8988T (cell line): ENCODE measurements at regions not wholly inside any gene's neighbourhood (a gene's known extent, or its start where the extent isn't known, plus 50 kb on each side); places are given as distances from the start of the nearest gene placed in this dataset.
A peak's percentile ranks its signal among the peaks of the same experiment; 100 is the strongest.

Experiments
- DNase-seq: peaks from one replicate; pipeline ENCODE4 v3.0.0; 2011

GRCh38 chr7:156218544-156219306 is 406.5 kb upstream of the SHH start:
- no peak for DNase-seq

GRCh38 chr7:156217803-156218202 is 405.5 kb upstream of the SHH start:
- DNase-seq: no peak

- no peak for DNase-seq
Observed at GRCh38 chr7:156209087-156209486, 396.8 kb upstream of the SHH start.

- DNase-seq: no peak
Observed at GRCh38 chr7:156207306-156207705, 395.0 kb upstream of the SHH start.

GRCh38 chr7:156206174-156206573 is 393.9 kb upstream of the SHH start:
- no peak for DNase-seq

DNA sequence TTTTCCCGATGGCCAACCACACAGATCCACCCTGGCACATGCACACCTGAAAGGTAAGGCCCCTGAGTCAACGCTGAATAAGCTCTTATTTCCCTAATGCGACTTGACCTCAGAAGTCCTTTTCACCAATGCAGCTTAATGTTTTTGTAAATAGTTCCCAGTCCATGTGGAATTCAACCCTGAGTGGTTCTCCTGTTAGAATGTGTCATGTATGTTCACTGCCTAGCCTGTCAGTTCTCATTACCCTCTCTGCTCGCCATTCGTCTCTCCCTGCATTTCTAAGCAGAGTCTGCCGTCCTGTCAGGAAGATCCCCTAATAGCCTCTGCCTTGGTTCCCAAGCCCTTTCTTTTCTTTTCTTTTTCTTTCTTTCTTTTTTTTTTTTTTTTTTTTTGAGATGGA is 392.6 kb upstream of the SHH start:
- no peak for DNase-seq

DNA sequence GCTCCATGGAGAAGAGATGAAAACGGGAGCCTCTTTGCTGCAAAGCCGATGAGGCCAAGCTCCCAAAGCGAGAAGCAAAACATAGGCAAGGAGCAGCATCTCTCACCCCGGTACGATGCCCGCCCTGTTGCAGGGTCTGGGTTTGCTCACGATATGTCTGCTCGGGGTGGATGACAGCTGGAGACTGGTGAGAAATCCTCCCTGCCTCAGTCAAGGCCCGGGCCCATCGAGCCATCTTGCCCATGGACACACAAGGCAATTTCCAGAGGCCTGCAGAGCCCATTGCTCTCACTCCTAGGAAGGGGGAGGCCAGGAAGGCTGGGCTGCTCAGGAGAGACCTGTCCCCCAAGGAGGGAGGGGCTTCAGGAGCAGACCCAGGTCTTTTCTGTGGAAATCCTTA is 391.7 kb upstream of the SHH start:
- no peak for DNase-seq

DNA sequence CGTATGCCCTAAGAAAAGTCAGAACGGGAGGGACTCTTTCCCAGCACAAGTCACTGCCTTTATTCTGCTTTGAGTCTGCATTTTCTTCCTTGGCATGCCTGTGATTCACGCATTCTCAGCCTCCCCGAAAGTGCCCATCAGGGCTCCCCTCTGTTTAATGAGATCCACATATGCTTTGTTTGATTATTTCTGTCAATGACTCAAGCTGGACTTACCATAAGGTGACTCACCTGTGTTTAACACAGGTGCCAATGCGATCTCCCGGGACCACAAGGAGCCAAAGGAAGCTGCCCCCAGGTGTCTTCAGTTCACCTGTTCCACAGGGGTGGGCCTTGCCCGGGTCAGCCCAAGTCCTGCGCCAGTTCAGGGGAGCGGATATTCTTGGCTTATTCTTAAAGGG is 386.0 kb upstream of the SHH start:
- no peak for DNase-seq

- DNase-seq: no peak
Observed at GRCh38 chr7:156196649-156197048, 384.4 kb upstream of the SHH start.

- DNase-seq: no peak
Observed at GRCh38 chr7:156195276-156195675, 383.0 kb upstream of the SHH start.

DNA sequence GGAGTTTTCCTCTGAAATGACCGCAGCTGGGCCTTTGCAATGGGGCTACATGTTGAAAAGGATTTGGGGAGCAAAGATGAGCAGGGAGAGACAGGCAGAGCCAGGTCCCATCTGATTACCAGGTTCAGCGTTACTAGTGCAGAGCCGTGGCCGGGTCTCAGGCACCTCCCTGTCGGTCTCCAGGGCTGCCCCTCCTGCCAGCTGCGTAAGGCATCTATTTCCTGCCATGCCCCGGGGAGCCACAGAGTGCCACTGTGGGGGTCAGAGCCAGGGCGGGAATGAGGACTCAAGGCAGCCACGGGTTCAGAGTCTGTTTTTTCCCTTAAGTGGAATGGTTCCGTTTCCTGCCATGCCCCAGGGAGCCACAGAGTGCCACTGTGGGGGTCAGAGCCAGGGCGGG is 382.6 kb upstream of the SHH start:
- no peak for DNase-seq

DNA sequence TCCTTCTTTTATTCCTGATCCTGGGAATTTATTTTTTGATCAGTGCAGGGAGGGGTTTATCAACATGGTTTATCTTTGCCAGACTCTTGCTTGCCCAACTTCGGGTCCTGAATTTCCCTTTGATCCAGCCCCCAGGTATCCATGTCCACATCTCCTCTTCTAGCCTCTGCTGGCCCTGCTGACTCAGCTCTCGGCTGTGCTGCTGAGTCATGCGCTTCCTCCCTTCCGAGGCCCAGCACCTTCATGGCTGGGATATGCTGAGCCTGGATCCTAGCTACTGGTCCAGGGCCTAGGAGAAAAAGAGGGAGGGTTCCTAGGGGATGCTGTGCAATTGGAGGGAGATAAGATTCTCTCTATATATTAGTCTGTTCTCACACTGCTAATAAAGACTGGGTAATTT is 380.7 kb upstream of the SHH start:
- peak; percentile 59 for DNase-seq

DNA sequence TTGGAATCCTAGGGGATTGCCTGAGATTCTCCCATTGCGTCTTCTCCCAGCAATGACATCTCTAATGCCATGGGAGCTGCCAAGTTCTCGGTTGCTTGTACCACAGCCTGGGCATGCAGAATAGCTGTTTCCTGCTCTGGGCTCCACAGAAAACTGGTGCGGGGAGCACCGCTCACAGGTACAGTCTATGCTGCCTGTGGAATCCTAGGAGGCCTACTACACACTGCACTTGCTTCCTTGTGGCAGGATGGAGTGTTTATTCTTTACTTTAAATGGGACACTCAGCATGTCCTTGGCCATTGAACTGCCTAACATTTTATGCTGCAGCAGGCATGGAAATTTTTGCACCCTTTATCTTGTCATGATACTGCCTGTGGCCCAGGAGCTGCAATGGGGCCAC is 378.8 kb upstream of the SHH start:
- DNase-seq: no peak

DNA sequence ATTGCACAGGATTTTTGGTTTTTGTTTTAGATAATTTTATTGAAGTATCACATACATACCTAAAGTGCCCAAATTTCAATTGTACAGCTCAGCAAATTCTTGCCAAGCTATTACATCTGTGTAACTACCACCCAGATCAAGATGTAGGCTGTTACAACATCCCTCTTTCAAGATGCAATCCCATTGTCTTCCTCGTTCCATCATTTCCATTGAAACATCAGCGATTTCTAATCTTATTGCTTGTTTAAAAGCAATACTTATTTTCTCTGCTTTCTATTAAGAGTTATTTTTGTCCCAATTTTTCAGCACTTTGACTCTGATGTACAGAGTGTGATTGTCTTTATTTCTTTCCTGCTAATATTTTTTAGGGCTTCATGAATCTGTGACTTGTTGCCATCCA is 372.8 kb upstream of the SHH start:
- DNase-seq: no peak

DNA sequence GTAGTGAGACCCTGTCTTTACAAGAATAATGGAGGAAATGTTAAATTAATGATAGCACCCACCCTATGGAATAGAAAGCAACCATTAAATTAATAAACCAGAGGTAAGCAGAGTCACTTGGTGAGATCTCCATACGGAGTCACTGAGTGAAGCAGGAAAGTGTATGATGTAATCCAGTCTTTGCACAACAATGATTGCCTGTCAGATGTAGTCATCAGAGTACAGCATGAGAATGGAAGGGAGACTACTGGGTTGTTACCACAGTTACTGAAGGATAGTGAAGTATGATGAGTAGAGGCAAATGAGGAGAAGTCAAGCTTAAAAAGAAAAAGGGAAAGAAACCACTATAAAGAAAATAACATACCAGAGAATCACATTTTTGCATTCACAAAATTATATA is 371.9 kb upstream of the SHH start:
- no peak for DNase-seq

- no peak for DNase-seq
Observed at GRCh38 chr7:156180451-156181229, 368.4 kb upstream of the SHH start.

DNA sequence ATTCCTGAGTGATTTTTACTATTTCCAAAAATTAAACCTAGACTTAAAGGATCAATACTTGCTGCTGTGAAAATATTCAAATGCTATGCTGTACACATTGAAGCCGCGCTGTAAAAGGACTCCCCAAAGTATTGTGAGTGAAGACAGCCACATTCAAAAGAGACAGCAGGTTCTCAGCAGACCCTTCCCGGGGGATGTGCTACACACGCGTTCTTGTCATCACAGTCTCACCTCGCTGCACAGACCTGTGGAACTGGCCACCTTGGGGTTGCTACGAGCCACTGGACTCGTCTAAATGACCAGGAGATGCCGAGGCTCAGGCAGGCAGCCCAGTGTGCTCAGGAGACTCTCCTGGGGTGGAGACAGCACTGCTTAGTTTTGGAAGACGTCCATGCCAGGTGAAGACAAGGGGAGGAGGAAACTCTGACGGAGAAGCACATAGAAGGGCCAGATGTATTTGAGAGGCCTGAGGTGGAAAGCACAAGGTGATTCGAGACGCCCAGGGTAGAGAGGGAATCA is 367.7 kb upstream of the SHH start:
- DNase-seq: no peak

DNA sequence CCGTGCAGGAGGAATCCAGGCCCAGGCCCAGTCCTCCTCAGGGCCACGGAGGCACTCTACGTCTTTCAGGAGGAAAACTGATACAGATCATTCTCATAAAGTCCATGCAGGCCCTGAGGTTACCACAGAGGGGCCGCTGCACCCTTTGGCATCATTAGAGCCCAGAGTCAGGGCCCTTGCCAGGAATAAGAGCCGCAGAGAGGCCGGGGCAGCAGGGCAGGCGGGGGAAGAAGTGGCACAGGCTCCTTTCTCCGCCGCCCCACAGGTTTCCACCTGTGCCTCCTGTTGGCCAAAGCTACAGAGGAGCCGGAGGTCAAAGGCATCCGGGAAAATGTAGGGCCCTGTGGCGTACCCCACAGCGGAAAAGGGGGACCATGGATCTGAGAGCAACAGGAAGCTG is 366.6 kb upstream of the SHH start:
- no peak for DNase-seq

GRCh38 chr7:156178214-156178613 is 366.0 kb upstream of the SHH start:
- DNase-seq: no peak

DNA sequence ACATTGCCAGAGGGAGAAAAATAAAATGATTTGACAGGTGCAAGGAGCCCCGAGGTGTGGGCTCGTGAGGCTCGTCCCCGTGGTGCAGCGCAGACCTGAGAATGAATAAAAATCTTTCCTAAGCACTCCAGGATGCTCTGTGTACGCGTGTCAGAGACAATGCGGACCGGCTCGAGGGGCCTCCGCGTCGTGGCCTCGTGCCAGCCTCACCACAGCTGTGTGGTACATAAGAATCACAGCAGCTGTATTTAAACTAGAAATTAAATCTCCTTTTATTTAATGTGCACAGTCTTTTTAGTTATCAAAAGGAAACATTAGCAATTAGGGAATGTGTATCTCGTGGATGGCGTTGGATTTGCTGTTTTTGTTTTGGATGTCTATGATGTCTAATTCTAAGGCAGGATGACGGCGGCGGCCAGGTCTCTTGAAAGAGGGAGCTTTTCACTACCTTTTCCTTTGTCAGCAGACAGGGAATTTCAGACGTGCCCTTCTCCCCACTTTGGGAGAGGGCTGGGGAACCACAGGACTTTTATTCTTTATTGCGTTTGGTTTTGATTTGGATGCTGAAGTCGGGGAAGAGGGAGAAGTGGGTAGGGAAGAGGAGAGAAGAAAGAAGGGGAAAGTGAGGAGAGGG is 365.3 kb upstream of the SHH start:
- no peak for DNase-seq

DNA sequence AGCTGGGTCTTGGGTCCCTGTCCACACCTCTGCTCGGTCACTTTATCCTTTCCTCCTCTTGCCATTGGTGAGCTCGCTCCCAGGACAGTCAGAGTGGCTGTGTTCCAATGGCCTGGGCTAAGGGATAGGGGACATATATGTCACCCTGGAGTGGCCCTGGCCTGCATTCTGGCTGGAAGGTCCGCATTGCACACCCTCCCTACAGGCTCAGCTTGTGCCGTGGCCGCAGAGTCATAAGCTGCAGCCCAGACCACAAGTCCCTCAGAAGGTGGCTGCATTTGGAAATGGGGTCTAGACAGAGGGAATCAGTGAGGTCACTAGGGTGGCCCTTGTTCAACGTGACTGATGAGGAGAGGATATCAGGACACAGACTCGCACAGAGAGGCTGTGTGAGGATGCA is 363.8 kb upstream of the SHH start:
- DNase-seq: no peak

DNA sequence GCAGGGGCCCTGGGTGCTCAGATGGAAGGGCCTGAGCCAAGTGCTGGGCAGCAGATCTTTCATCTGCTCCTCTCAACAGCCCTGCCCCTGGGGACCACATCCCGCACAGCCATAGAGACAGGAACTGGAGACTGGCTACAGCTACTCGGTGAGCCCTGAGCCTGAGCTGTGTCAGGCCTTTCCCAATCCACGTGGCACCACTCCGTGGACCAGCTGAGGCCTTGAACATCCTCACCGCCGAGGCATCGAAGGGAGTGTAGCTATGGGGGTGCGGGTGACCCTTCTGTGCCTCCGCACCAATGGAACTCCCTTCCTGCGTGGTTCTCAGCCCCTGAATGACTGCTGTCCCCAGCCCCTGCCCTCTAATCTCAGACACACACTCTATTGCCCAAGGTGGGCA is 362.7 kb upstream of the SHH start:
- DNase-seq: no peak

DNA sequence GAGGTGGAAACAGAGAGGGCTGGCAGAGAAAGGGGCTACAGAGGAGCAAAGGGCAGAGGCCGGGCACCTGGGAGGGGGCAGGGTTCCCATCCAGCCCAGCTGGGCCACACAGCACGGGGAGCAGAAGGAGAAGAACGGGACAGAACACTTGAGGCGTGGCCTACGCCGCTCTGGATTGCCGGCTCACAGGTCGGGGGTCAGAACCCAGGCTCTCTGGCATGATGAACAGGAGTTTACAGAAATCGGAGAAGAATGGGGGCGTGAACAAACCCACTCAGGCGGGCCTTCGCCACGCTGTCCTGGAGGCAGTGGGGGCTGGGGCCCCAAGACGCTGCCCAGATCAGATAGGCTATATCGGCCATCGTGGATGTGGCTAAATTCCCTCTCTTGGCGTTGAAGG is 362.2 kb upstream of the SHH start:
- no peak for DNase-seq

- DNase-seq: no peak
Observed at GRCh38 chr7:156173748-156174353, 361.6 kb upstream of the SHH start.
